ENCODE measurements at regions not wholly inside any gene's neighbourhood (a gene's known extent, or its start where the extent isn't known, plus 50 kb on each side); places are given as distances from the start of the nearest gene placed in this dataset.

DNA sequence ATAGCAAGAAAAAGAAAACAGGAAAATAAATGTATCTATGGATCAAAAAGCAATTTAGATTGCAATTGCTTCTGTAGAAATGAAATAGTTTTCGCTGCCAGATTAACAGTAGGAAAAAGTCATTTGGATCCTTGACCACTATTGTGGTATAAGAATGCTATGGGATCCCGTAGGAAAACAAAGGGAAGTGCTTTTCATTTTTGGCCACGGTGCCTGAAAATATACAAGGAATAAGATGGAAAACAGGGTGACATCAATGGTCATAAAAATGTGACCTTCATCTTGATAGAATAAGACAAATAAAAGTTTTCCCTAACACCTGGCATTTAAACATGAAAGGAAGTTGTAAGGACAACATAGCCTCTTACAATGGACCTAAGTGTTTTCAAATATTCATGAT is 622.8 kb downstream of the DACH1 start:
- TF ChIP-seq EP300 (IDR thresholded peaks at IDR 0.05) (no peak), POLR2AphosphoS5 (IDR thresholded peaks at IDR 0.05) (no peak)
- TF ChIP-seq, protein P1, sequence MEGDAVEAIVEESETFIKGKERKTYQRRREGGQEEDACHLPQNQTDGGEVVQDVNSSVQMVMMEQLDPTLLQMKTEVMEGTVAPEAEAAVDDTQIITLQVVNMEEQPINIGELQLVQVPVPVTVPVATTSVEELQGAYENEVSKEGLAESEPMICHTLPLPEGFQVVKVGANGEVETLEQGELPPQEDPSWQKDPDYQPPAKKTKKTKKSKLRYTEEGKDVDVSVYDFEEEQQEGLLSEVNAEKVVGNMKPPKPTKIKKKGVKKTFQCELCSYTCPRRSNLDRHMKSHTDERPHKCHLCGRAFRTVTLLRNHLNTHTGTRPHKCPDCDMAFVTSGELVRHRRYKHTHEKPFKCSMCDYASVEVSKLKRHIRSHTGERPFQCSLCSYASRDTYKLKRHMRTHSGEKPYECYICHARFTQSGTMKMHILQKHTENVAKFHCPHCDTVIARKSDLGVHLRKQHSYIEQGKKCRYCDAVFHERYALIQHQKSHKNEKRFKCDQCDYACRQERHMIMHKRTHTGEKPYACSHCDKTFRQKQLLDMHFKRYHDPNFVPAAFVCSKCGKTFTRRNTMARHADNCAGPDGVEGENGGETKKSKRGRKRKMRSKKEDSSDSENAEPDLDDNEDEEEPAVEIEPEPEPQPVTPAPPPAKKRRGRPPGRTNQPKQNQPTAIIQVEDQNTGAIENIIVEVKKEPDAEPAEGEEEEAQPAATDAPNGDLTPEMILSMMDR (IDR thresholded peaks at IDR 0.05) = no peak

Data from sigmoid colon (tissue), 4 donors.